Colonic mucosa (tissue), 4 donors: ENCODE measurements at regions not wholly inside any gene's neighbourhood (a gene's known extent, or its start where the extent isn't known, plus 50 kb on each side); places are given as distances from the start of the nearest gene placed in this dataset.

Source experiments
- DNase-seq: peaks from one replicate; pipeline ENCODE4 v3.0.0-alpha.2; 2020
- H3K27ac ChIP-seq: fragments of 200-600 bp; one replicate; pipeline ENCODE4 v1.8.0; 2021
- H3K27me3 ChIP-seq: fragments of 200-600 bp; one replicate; pipeline ENCODE4 v1.8.0; 2021
- H3K36me3 ChIP-seq: fragments of 200-600 bp; one replicate; pipeline ENCODE4 v1.8.0; 2021
- H3K4me1 ChIP-seq: fragments of 200-600 bp; one replicate; pipeline ENCODE4 v1.8.0; 2021; ENCODE audit warnings: mild to moderate bottlenecking
- H3K4me3 ChIP-seq: fragments of 200-600 bp; one replicate; pipeline ENCODE4 v1.8.0; 2021
- H3K9ac ChIP-seq, 2 donors: one replicate each; pipeline ENCODE4 v1.7.0; 2013; ENCODE audit warnings: control low read depth in 2 of 2, low read depth in 2 of 2, low read length in 2 of 2
- H3K9me3 ChIP-seq: fragments of 200-600 bp; one replicate; pipeline ENCODE4 v1.8.0; 2021
- intact Hi-C: fragments of 100-400 bp; cut with DNase I; formaldehyde crosslinking; loops from one replicate; pipeline ENCODE4 v1.14.1; 2022
- TF ChIP-seq, protein P1 (sequence below): fragments of 200-600 bp; IDR thresholded peaks from one replicate; pipeline ENCODE4 v1.8.0; 2022; ENCODE audit warnings: antibody characterized with exemption, mild to moderate bottlenecking
- donor health status: healthy.
- donor health status: DM: no; HTN: no; CAD: no.
- donor health status: DM: no; HTN: no; CAD: no.

DNA sequence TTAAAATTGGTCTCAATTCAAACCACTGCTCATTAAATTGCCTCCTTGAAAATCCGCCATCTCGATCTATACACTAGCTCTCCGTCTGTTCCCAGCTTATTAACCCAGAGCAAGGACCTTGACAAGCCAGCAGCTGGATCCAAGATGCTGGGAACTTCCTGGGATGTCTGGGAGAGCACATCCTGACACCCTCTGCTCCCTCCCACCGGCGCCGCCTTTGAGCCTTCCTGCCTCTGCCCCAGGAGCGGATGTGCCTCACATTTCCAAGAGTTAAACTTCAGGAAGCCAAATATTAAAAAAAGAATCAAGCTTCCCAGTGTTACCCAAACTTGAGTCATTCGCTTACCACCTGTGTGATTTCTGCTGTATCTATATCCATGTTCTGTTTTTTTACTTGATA is 107.9 kb downstream of the HAPSTR1 start:
- no peak overlapping the region for H3K9ac ChIP-seq
- intact Hi-C loops: no loop called here
- H3K36me3 ChIP-seq: no peaks in the 10 kb centered on the region
- no peak overlapping the region for H3K27ac ChIP-seq
- H3K4me1 ChIP-seq: no peaks in the 10 kb centered on the region
- H3K27me3 ChIP-seq: no peaks in the 10 kb centered on the region
- TF ChIP-seq, protein P1, sequence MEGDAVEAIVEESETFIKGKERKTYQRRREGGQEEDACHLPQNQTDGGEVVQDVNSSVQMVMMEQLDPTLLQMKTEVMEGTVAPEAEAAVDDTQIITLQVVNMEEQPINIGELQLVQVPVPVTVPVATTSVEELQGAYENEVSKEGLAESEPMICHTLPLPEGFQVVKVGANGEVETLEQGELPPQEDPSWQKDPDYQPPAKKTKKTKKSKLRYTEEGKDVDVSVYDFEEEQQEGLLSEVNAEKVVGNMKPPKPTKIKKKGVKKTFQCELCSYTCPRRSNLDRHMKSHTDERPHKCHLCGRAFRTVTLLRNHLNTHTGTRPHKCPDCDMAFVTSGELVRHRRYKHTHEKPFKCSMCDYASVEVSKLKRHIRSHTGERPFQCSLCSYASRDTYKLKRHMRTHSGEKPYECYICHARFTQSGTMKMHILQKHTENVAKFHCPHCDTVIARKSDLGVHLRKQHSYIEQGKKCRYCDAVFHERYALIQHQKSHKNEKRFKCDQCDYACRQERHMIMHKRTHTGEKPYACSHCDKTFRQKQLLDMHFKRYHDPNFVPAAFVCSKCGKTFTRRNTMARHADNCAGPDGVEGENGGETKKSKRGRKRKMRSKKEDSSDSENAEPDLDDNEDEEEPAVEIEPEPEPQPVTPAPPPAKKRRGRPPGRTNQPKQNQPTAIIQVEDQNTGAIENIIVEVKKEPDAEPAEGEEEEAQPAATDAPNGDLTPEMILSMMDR: no peak
- no peak for DNase-seq
- H3K4me3 ChIP-seq: no peak overlapping the region
- no peaks in the 10 kb centered on the region for H3K9me3 ChIP-seq

DNA sequence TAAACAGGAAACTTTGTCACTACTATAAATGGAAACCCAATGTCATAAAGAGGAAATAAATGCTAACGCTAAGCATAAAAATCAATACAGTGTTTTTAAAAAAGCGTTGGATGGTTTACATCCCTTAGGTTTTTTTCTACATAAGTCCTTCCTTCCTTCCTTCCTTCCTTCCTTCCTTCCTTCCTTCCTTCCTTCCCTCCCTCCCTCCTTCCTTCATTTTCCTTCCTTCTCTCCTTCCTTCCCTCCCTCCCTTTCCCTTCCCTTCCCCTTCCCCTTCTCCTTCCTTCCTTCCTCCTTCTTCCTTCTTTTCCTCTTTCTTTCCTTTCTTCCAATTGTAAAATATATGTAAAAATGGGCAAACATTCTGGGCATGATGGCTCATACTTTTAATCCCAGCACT is 108.3 kb downstream of the HAPSTR1 start:
- DNase-seq: no peak
- Histone ChIP-seq H3K27ac (no peak overlapping the region), H3K9ac (no peak overlapping the region), H3K4me1 (no peaks in the 10 kb centered on the region), H3K9me3 (no peaks in the 10 kb centered on the region), H3K4me3 (no peak overlapping the region), H3K36me3 (no peaks in the 10 kb centered on the region), H3K27me3 (no peaks in the 10 kb centered on the region)
- intact Hi-C loops: no loop called here
- TF ChIP-seq, protein P1: no peak

DNA sequence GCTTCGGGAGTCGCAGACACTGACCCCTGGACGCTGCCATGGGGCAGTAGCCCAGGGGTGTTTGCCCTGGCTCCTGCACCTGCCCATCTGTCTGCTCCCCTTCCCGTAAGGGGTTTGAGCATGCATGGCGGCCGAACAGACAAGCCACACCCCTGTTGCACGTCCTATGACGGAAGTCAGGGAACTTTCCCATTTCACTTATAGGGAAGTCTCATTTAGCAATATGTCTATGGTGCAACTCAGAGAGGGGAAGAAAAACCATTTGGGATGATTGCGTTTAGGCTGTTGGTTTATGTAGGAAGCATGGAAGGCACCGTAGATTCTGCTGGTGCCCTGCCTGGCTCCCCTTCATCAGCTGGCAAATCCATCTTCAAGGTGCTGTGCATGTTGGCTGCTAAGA is 112.5 kb downstream of the HAPSTR1 start:
- H3K9me3 ChIP-seq: no peaks in the 10 kb centered on the region
- intact Hi-C loops: no loop called here
- H3K27ac ChIP-seq: no peak overlapping the region
- TF ChIP-seq, protein P1: no peak
- H3K36me3 ChIP-seq: no peaks in the 10 kb centered on the region
- no peak overlapping the region for H3K4me3 ChIP-seq
- DNase-seq: no peak
- H3K27me3 ChIP-seq: no peaks in the 10 kb centered on the region
- no peak overlapping the region for H3K9ac ChIP-seq
- H3K4me1 ChIP-seq: no peaks in the 10 kb centered on the region

DNA sequence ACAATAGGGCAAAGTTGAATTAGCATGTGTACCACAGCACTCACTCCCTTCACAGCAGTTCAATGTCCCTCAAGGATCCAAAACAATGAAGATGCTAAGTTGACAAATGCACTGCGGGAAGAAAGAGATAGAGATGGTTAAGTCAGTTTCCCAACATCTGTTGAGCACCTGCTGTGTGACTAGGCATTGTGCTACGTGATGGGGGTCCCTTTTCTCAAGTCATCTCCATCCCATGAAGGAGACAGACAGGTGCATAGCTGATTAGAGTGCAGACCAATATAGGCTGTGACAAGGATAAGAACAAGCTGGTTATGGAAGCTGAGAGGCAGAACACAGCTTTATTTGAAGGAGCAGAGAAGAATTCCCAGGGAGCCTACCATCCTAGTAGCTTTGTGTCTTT is 114.2 kb downstream of the HAPSTR1 start:
- intact Hi-C loops: no loop called here

DNA sequence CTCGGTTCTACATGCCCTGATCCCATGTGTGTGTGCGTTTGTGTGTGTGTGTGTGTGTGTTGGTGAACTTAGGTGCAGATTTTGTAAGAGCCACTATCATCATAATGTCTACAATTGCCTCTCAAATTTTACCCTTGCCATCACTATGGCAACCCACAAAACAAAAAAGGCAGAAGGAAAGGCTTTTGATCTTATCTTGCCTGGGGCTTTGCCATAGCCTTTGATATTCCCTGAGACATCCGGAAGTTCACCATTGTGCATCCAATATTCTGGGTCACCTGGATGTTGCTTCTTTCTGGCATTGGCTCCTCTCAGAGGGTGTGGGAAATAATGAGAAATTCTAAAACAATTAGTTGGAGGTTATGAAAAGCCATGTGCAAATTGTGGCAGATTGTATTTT is 114.7 kb downstream of the HAPSTR1 start:
- no peaks in the 10 kb centered on the region for H3K36me3 ChIP-seq
- TF ChIP-seq, protein P1: no peak
- H3K4me1 ChIP-seq: no peaks in the 10 kb centered on the region
- no peak overlapping the region for H3K27ac ChIP-seq
- H3K4me3 ChIP-seq: no peak overlapping the region
- H3K9me3 ChIP-seq: no peaks in the 10 kb centered on the region
- no peak for DNase-seq
- H3K27me3 ChIP-seq: no peaks in the 10 kb centered on the region
- intact Hi-C loops: no loop called here
- H3K9ac ChIP-seq: no peak overlapping the region

More for the DNA sequence above, 114.2 kb downstream of the HAPSTR1 start:
- no peak overlapping the region for H3K27ac ChIP-seq
- no peaks in the 10 kb centered on the region for H3K4me1 ChIP-seq
- no peaks in the 10 kb centered on the region for H3K9me3 ChIP-seq
- no peak overlapping the region for H3K4me3 ChIP-seq
- H3K27me3 ChIP-seq: no peaks in the 10 kb centered on the region
- TF ChIP-seq, protein P1: no peak
- no peak overlapping the region for H3K9ac ChIP-seq
- no peaks in the 10 kb centered on the region for H3K36me3 ChIP-seq
- DNase-seq: no peak

DNA sequence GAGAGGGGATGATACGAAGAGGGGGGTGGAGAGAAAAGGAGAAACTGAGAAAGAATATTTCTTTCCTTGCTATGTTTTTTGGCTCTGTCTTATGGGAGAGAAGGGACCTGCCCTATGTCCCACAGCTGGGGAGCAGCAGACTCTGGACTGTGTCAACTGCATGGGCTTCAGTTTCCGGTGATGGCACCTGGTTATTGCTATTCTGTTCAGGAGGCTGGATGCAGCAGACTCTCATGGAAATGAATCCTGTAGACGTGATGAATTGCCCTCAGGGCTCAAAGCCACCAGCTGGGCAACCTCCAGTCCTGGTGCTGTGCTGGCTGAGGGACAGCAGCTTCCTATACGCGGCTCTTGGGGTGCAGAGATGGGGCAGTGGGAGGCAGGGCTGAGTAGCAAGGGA is 121.2 kb downstream of the HAPSTR1 start:
- Histone ChIP-seq H3K9me3 (no peaks in the 10 kb centered on the region), H3K4me3 (no peak overlapping the region), H3K9ac (no peak overlapping the region), H3K27me3 (no peaks in the 10 kb centered on the region), H3K36me3 (no peaks in the 10 kb centered on the region), H3K4me1 (no peaks in the 10 kb centered on the region), H3K27ac (no peak overlapping the region)
- DNase-seq: no peak
- TF ChIP-seq, protein P1: no peak
- intact Hi-C loops: no loop called here
